ENCODE measurements at regions not wholly inside any gene's neighbourhood (a gene's known extent, or its start where the extent isn't known, plus 50 kb on each side); places are given as distances from the start of the nearest gene placed in this dataset.

GRCh38 chr13:65090186-65090585 is 2139.9 kb downstream of the PCDH9 start:
- no peak for TF ChIP-seq CTCF (conservative IDR thresholded peaks at IDR 0.05)
- TF ChIP-seq ZFX (IDR thresholded peaks at IDR 0.05) = no peak
- H3K27ac ChIP-seq = no peak overlapping the region

- H3K27ac ChIP-seq = no peak overlapping the region
- no peak for TF ChIP-seq ZFX (IDR thresholded peaks at IDR 0.05)
- no peak for TF ChIP-seq CTCF (conservative IDR thresholded peaks at IDR 0.05)
Measured at GRCh38 chr13:65088906-65089305, 2141.2 kb downstream of the PCDH9 start.

GRCh38 chr13:65085977-65086376 is 2144.2 kb downstream of the PCDH9 start:
- TF ChIP-seq ZFX (IDR thresholded peaks at IDR 0.05) (no peak), CTCF (conservative IDR thresholded peaks at IDR 0.05) (no peak)

GRCh38 chr13:65074248-65074647 is 2155.9 kb downstream of the PCDH9 start:
- TF ChIP-seq ZFX (IDR thresholded peaks at IDR 0.05) (no peak), CTCF (conservative IDR thresholded peaks at IDR 0.05) (no peak)
- H3K27ac ChIP-seq = no peak overlapping the region

More at GRCh38 chr13:65085977-65086376, 2144.2 kb downstream of the PCDH9 start:
- H3K27ac ChIP-seq = no peak overlapping the region

- TF ChIP-seq ZFX (IDR thresholded peaks at IDR 0.05) (no peak), CTCF (conservative IDR thresholded peaks at IDR 0.05) (no peak)
- H3K27ac ChIP-seq = no peak overlapping the region
Measured at GRCh38 chr13:65064967-65065366, 2165.2 kb downstream of the PCDH9 start.

GRCh38 chr13:65063753-65064152 is 2166.4 kb downstream of the PCDH9 start:
- no peak overlapping the region for H3K27ac ChIP-seq
- TF ChIP-seq CTCF (conservative IDR thresholded peaks at IDR 0.05) (no peak), ZFX (IDR thresholded peaks at IDR 0.05) (no peak)

- TF ChIP-seq ZFX (IDR thresholded peaks at IDR 0.05) (no peak), CTCF (conservative IDR thresholded peaks at IDR 0.05) (no peak)
- H3K27ac ChIP-seq = no peak overlapping the region
Measured at GRCh38 chr13:65057986-65058385, 2172.2 kb downstream of the PCDH9 start.

All from C4-2B (cell line).